GM10248 (cell line): ENCODE measurements at regions not wholly inside any gene's neighbourhood (a gene's known extent, or its start where the extent isn't known, plus 50 kb on each side); places are given as distances from the start of the nearest gene placed in this dataset.

ENCODE experiments used
- CTCF ChIA-PET: fragments of 300-600 bp; sonication (Branson Sonifier 250); formaldehyde crosslinking; extraction: SDS; loops from one replicate; lab custom pipeline; 2021; ENCODE audit warnings: antibody characterized with exemption; lab: Yijun Ruan, JAX
- POLR2A ChIA-PET: fragments of 350-650 bp; sonication (Branson Sonifier 250); formaldehyde crosslinking; extraction: SDS; loops from one replicate; lab custom pipeline; 2020; ENCODE audit warnings: antibody characterized with exemption; lab: Yijun Ruan, JAX
- DNase-seq: peaks from one replicate; pipeline ENCODE4 v3.0.0; 2012; ENCODE audit errors: extremely low spot score
- TF ChIP-seq, protein P1 (sequence below): IDR thresholded peaks from 2 replicates; pipeline ENCODE4 v1.5.1; 2012; ENCODE audit warnings: mild to moderate bottlenecking, low read depth; ENCODE audit errors: extremely low read depth, missing control alignments, control extremely low read depth

- POLR2A ChIA-PET = no interaction called here
- TF ChIP-seq, protein P1, sequence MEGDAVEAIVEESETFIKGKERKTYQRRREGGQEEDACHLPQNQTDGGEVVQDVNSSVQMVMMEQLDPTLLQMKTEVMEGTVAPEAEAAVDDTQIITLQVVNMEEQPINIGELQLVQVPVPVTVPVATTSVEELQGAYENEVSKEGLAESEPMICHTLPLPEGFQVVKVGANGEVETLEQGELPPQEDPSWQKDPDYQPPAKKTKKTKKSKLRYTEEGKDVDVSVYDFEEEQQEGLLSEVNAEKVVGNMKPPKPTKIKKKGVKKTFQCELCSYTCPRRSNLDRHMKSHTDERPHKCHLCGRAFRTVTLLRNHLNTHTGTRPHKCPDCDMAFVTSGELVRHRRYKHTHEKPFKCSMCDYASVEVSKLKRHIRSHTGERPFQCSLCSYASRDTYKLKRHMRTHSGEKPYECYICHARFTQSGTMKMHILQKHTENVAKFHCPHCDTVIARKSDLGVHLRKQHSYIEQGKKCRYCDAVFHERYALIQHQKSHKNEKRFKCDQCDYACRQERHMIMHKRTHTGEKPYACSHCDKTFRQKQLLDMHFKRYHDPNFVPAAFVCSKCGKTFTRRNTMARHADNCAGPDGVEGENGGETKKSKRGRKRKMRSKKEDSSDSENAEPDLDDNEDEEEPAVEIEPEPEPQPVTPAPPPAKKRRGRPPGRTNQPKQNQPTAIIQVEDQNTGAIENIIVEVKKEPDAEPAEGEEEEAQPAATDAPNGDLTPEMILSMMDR = no peak
- DNase-seq = no peak
- CTCF ChIA-PET = no interaction called here
Observed at GRCh38 chr3:174783502-174783901, 75.6 kb upstream of the NAALADL2 start.

DNA sequence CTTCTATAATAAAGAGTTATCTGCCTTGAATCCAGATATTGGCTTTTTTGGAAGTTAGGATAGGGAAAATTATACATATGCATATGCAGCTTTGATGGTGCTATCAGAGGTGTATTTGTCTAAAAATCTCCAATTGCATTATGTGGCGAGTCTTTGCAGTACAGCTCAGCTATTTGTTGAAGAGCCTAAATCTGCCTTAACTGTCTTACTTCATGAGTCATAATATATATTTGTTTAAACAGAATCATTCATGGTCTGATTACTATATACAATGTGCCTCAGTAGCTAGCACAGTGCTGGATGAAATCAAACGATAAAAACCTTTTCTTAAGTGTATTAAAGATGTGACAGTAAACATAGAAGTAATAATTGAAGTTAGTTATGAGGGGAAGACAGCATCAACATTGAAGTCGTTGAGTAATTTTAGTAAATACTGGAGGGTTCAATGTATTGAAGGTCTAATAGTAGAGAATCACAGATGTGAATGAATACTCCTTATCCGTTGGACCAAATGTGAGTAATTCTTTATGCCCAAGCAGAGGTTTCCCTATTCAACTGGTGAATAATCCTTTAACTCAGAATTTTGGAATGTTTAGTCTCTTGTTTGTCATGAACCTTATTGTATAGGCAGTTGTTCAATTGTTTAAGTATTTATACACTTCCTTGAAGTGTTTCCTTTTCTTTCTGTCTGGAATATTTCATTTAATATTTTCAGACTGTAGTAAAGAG lies 74.8 kb upstream of the NAALADL2 start:
- CTCF ChIA-PET = no interaction called here
- TF ChIP-seq, protein P1 = no peak
- POLR2A ChIA-PET = no interaction called here
- no peak for DNase-seq

- TF ChIP-seq, protein P1 = no peak
- CTCF ChIA-PET = no interaction called here
- POLR2A ChIA-PET = no interaction called here
- DNase-seq = no peak
Observed at GRCh38 chr3:174786825-174787224, 72.3 kb upstream of the NAALADL2 start.

- ChIA-PET POLR2A (no interaction called here), CTCF (interaction anchor here (1.0 kb wide), 1 partner anchor 20 kb away, joined by 3 read pairs; no protein-coding TSS in a partner anchor)
- TF ChIP-seq, protein P1 = no peak
- no peak for DNase-seq
Observed at GRCh38 chr3:174791161-174791560, 68.0 kb upstream of the NAALADL2 start.

- TF ChIP-seq, protein P1 = no peak
- POLR2A ChIA-PET = no interaction called here
- CTCF ChIA-PET = no interaction called here
- no peak for DNase-seq
Observed at GRCh38 chr3:174792864-174793263, 66.3 kb upstream of the NAALADL2 start.
